ENCODE measurements at regions not wholly inside any gene's neighbourhood (a gene's known extent, or its start where the extent isn't known, plus 50 kb on each side); places are given as distances from the start of the nearest gene placed in this dataset.

DNA sequence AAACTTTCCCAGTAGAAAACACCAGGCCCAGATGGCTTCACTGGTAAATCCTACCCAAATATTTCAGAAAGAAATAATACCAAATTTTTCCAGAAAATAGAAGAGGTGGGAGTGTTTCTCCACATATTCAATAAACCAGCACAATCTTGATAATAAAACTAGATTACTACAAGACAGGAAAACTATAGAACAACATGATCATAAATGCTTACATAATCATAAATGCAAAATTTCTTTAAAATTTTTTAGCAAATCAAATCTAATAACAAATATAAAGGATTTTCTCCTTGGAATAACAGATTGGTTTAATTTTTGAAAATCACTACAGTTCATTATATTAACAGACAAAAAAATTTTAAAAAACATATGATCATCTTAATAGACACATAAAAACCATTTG lies 294.5 kb downstream of the BCL11B start:
- TF ChIP-seq POLR2A (IDR thresholded peaks at IDR 0.05) (no peak), EP300 (IDR thresholded peaks at IDR 0.05) (no peak)
- TF ChIP-seq, protein P1, sequence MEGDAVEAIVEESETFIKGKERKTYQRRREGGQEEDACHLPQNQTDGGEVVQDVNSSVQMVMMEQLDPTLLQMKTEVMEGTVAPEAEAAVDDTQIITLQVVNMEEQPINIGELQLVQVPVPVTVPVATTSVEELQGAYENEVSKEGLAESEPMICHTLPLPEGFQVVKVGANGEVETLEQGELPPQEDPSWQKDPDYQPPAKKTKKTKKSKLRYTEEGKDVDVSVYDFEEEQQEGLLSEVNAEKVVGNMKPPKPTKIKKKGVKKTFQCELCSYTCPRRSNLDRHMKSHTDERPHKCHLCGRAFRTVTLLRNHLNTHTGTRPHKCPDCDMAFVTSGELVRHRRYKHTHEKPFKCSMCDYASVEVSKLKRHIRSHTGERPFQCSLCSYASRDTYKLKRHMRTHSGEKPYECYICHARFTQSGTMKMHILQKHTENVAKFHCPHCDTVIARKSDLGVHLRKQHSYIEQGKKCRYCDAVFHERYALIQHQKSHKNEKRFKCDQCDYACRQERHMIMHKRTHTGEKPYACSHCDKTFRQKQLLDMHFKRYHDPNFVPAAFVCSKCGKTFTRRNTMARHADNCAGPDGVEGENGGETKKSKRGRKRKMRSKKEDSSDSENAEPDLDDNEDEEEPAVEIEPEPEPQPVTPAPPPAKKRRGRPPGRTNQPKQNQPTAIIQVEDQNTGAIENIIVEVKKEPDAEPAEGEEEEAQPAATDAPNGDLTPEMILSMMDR (IDR thresholded peaks at IDR 0.05) = no peak
